ENCODE measurements at regions not wholly inside any gene's neighbourhood (a gene's known extent, or its start where the extent isn't known, plus 50 kb on each side); places are given as distances from the start of the nearest gene placed in this dataset.

GRCh38 chr2:195316486-195316885, 340.5 kb upstream of the SLC39A10 start:
- Histone ChIP-seq H4K20me1 (ENCODE audit: insufficient read depth) (no peaks in the 10 kb centered on the region), H2AFZ (ENCODE audit: low read depth, low read length, poor library complexity, severe bottlenecking) (no peak overlapping the region), H3K27ac (ENCODE audit: low read depth, low read length) (no peak overlapping the region), H3K9ac (ENCODE audit: low read length) (no peak overlapping the region), H3K79me2 (ENCODE audit: insufficient read depth, low read length) (no peaks in the 10 kb centered on the region), H3K4me1 (ENCODE audit: control insufficient read depth in 1 of 2, insufficient read depth in 2 of 2, low read length in 2 of 2) (peaks cover 0 to 2% of the 10 kb centered on the region in 2 experiments; a peak in 1 of 4 replicates), H3K9me3 (ENCODE audit: control insufficient read depth in 1 of 2, insufficient read depth in 1 of 2, low read depth in 1 of 2, low read length in 2 of 2) (no peaks in the 10 kb centered on the region), H3K4me3 (replicated peaks in 1 of 2; ENCODE audit: low read depth in 1 of 2, low read length in 2 of 2) (no peak overlapping the region), H3K4me2 (ENCODE audit: low read length) (no peak overlapping the region), H3K27me3 (ENCODE audit: insufficient read depth, low read length) (no peaks in the 10 kb centered on the region), H3K9me2 (ENCODE audit: insufficient read depth) (no peaks in the 10 kb centered on the region), H3K36me3 (ENCODE audit: control insufficient read depth in 1 of 2, insufficient read depth in 2 of 2, low read length in 2 of 2) (no peaks in the 10 kb centered on the region)
- intact Hi-C loops (cut with micrococcal nuclease) = loop anchor here (5.0 to 10.0 kb wide), 4 partner anchors 346 to 1622 kb away; no protein-coding TSS in a partner anchor
- BruUV-seq (replicated peaks) = no TSS peak
- ATAC-seq (no peak), DNase-seq (ENCODE audit: low read depth, low spot score) (no peak)
- POLR2A ChIA-PET = no interaction called here
- CTCF ChIA-PET = no interaction called here
- TF ChIP-seq CTCF (IDR thresholded peaks at IDR 0.05 in 2 of 3, conservative IDR thresholded peaks at IDR 0.05 in 1 of 3; ENCODE audit: borderline replicate concordance in 1 of 3, insufficient read depth in 1 of 3, low read depth in 2 of 3, low read length in 2 of 3) (no peak), CEBPB (IDR thresholded peaks at IDR 0.05; ENCODE audit: low read depth) (no peak)
- RAD21 ChIA-PET (ENCODE audit: low non-redundant PET in 1 of 2, low total read pairs in 2 of 2, uncharacterized antibody in 2 of 2, unreplicated experiment in 2 of 2) = no interaction called here

DNA sequence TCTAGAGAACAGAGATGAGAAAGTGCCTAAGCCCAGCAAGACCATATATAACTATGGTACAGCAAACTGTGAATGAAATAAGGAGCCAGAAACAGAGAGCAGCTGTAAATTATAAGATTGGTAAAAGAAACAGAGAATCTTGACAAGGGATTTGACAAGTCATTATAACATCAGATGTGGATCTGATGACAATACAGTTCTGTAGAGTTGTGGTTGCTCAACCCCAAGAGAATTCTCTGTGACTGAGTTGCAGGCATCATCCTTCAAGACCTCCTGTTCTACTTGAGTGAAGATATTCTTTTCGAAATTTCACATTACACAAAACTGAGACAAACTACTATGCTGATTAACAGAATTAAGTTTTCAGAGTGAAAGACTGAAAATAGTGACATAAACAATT, 343.1 kb upstream of the SLC39A10 start:
- H3K4me1 ChIP-seq (ENCODE audit: control insufficient read depth in 1 of 2, insufficient read depth in 2 of 2, low read length in 2 of 2) = 0 out of 4 replicates have a peak, but pooled peaks cover 0 to 2% of the 10 kb centered on the region in 2 experiments
- TF ChIP-seq EGR1 (IDR thresholded peaks at IDR 0.05; ENCODE audit: low read depth) = no peak
- TF ChIP-seq TCF7L2 (IDR thresholded peaks at IDR 0.05; ENCODE audit: borderline replicate concordance, extremely low read depth, insufficient read depth, insufficient read length) = no peak
- TF ChIP-seq SP1 (IDR thresholded peaks at IDR 0.05; ENCODE audit: low read depth) = no peak
- TF ChIP-seq ZBTB33 (IDR thresholded peaks at IDR 0.05; ENCODE audit: extremely low read depth, insufficient replicate concordance, low read length) = no peak
- no peak for TF ChIP-seq JUND (IDR thresholded peaks at IDR 0.05)
- H4K20me1 ChIP-seq (ENCODE audit: insufficient read depth) = no peaks in the 10 kb centered on the region
- intact Hi-C loops (cut with micrococcal nuclease) = loop anchor here (10.0 kb wide), 2 partner anchors 1149 to 1619 kb away; no protein-coding TSS in a partner anchor
- ChIA-PET RAD21 (ENCODE audit: low non-redundant PET in 1 of 2, low total read pairs in 2 of 2, uncharacterized antibody in 2 of 2, unreplicated experiment in 2 of 2) (no interaction called here), CTCF (no interaction called here), POLR2A (no interaction called here)
- H3K4me3 ChIP-seq (replicated peaks in 1 of 2; ENCODE audit: low read depth in 1 of 2, low read length in 2 of 2) = no peak overlapping the region
- no peak overlapping the region for H3K4me2 ChIP-seq (ENCODE audit: low read length)
- no peak overlapping the region for H2AFZ ChIP-seq (ENCODE audit: low read depth, low read length, poor library complexity, severe bottlenecking)
- no peaks in the 10 kb centered on the region for H3K27me3 ChIP-seq (ENCODE audit: insufficient read depth, low read length)
- ATAC-seq = no peak
- no peaks in the 10 kb centered on the region for H3K9me3 ChIP-seq (ENCODE audit: control insufficient read depth in 1 of 2, insufficient read depth in 1 of 2, low read depth in 1 of 2, low read length in 2 of 2)
- no peaks in the 10 kb centered on the region for H3K36me3 ChIP-seq (ENCODE audit: control insufficient read depth in 1 of 2, insufficient read depth in 2 of 2, low read length in 2 of 2)
- H3K9ac ChIP-seq (ENCODE audit: low read length) = no peak overlapping the region
- no peak for DNase-seq (ENCODE audit: low read depth, low spot score)
- H3K27ac ChIP-seq (ENCODE audit: low read depth, low read length) = no peak overlapping the region
- H3K9me2 ChIP-seq (ENCODE audit: insufficient read depth) = no peaks in the 10 kb centered on the region
- no peaks in the 10 kb centered on the region for H3K79me2 ChIP-seq (ENCODE audit: insufficient read depth, low read length)
- BruUV-seq (replicated peaks) = no TSS peak

All from HCT116 (cell line).